ENCODE measurements at regions not wholly inside any gene's neighbourhood (a gene's known extent, or its start where the extent isn't known, plus 50 kb on each side); places are given as distances from the start of the nearest gene placed in this dataset.

- Histone ChIP-seq H3K27me3 (ENCODE audit: control insufficient read depth, insufficient read depth, low read length) (no peaks in the 10 kb centered on the region), H2AFZ (replicated peaks; ENCODE audit: low read length, poor library complexity) (no peak overlapping the region), H3K14ac (replicated peaks; ENCODE audit: low read depth, low read length) (no peak overlapping the region), H2BK20ac (ENCODE audit: low read depth, low read length) (no peak overlapping the region), H4K5ac (ENCODE audit: low read depth, low read length) (no peak overlapping the region), H3K4me2 (ENCODE audit: low read depth, low read length) (no peak overlapping the region), H3K4ac (ENCODE audit: low read depth, low read length) (no peak overlapping the region), H3K79me1 (ENCODE audit: low read depth in 1 of 2, low read length in 2 of 2) (no peaks in the 10 kb centered on the region), H3K56ac (ENCODE audit: extremely low read depth, insufficient read depth, low read length) (no peak overlapping the region), H4K20me1 (ENCODE audit: insufficient read depth, low read length) (no peaks in the 10 kb centered on the region), H3K36me3 (ENCODE audit: control insufficient read depth, insufficient read depth, low read length) (no peaks in the 10 kb centered on the region), H3K4me3 (ENCODE audit: insufficient read depth, low read depth, low read length) (no peak overlapping the region), H3K27ac (ENCODE audit: insufficient read depth, low read length) (no peak overlapping the region), H2BK15ac (ENCODE audit: low read depth, low read length) (no peak overlapping the region), H4K91ac (ENCODE audit: insufficient read depth, low read depth, low read length) (no peak overlapping the region), H3K9me3 (ENCODE audit: control insufficient read depth, insufficient read depth, low read length) (peaks cover 39% of the 10 kb centered on the region), H2BK5ac (ENCODE audit: low read depth, low read length, poor library complexity, severe bottlenecking) (no peak overlapping the region), H3K23ac (ENCODE audit: low read depth, low read length) (no peak overlapping the region), H2AK9ac (replicated peaks; ENCODE audit: low read depth, low read length, poor library complexity) (no peak overlapping the region), H3K4me1 (ENCODE audit: control insufficient read depth, insufficient read depth, low read length) (no peaks in the 10 kb centered on the region), H4K8ac (ENCODE audit: low read depth in 2 of 2, low read length in 2 of 2) (no peak overlapping the region), H2AK5ac (ENCODE audit: low read depth, low read length) (no peak overlapping the region), H2BK120ac (ENCODE audit: low read depth, low read length) (no peak overlapping the region), H3K18ac (ENCODE audit: low read depth, low read length) (no peak overlapping the region), H3K9me1 (ENCODE audit: insufficient read depth, low read length) (no peaks in the 10 kb centered on the region), H3K9ac (ENCODE audit: low read depth, low read length) (no peak overlapping the region)
- ATAC-seq (ENCODE audit: low read depth) (no peak), DNase-seq (no peak)
- no CpG with 5 or more reads among the region's 1 CpG for WGBS, 2 experiments (ENCODE audit: extremely low coverage in 2 of 2, insufficient read length in 1 of 2)
- TF ChIP-seq MAZ (IDR thresholded peaks at IDR 0.05; ENCODE audit: borderline replicate concordance, low read depth, low read length) (no peak), RAD21 (IDR thresholded peaks at IDR 0.05; ENCODE audit: low read length) (no peak), CEBPB (IDR thresholded peaks at IDR 0.05; ENCODE audit: low read depth, low read length) (no peak), MAFK (IDR thresholded peaks at IDR 0.05; ENCODE audit: low read depth, low read length) (no peak), CHD1 (IDR thresholded peaks at IDR 0.05; ENCODE audit: low read depth, low read length) (no peak)
- dilution Hi-C loops (cut with HindIII; ENCODE audit: low sequenced_read_pairs, unreplicated experiment) (no loop called here), in situ Hi-C loops (cut with MboI; ENCODE audit: low sequenced_read_pairs) (no loop called here), intact Hi-C loops (cut with micrococcal nuclease) (no loop called here)
- ChIA-PET POLR2A (ENCODE audit: unreplicated experiment) (no interaction called here), CTCF (no interaction called here)
- BruUV-seq (replicated peaks) = no TSS peak
Measured at GRCh38 chr11:133749841-133750240, 95.5 kb downstream of the SPATA19 start.
